Aorta (tissue), 5 donors: ENCODE measurements at regions not wholly inside any gene's neighbourhood (a gene's known extent, or its start where the extent isn't known, plus 50 kb on each side); places are given as distances from the start of the nearest gene placed in this dataset.
"Not testable (repeated sequence)": the region's sequence is repeated elsewhere in the genome, so short reads cannot be mapped to it uniquely, and the experiment has no call there.

Experiments used
- ATAC-seq: fragments of 200-7000 bp; cut with Tn5 transposase; one replicate; pipeline ENCODE4 v1.9.1; 2022; ENCODE audit warnings: moderate library complexity; ENCODE audit not compliant: low FRiP score
- DNase-seq, 2 donors: peaks; one replicate each; pipeline ENCODE4 v3.0.0-alpha.2; 2020
- H3K27ac ChIP-seq, 2 donors: one replicate each; pipeline ENCODE4 v1.5.1; 2013; ENCODE audit warnings: low read length in 2 of 2, mild to moderate bottlenecking in 2 of 2, moderate library complexity in 2 of 2, control low read depth in 1 of 2, inconsistent platforms in 1 of 2, low read depth in 1 of 2
- H3K27me3 ChIP-seq, 2 donors: one replicate each; pipeline ENCODE4 v1.6.1; 2013; ENCODE audit warnings: control low read depth in 1 of 2, low read length in 1 of 2, mild to moderate bottlenecking in 1 of 2, moderate library complexity in 1 of 2; ENCODE audit not compliant: insufficient read depth in 2 of 2, control insufficient read depth in 1 of 2
- H3K36me3 ChIP-seq, 2 donors: one replicate each; pipeline ENCODE4 v1.6.1; 2013; ENCODE audit warnings: control low read depth in 1 of 2, low read length in 1 of 2, mild to moderate bottlenecking in 1 of 2; ENCODE audit not compliant: insufficient read depth in 2 of 2, control insufficient read depth in 1 of 2
- H3K4me1 ChIP-seq, 2 donors: one replicate each; pipeline ENCODE4 v1.6.1; 2013; ENCODE audit warnings: low read length in 2 of 2, control low read depth in 1 of 2, mild to moderate bottlenecking in 1 of 2, moderate library complexity in 1 of 2; ENCODE audit not compliant: insufficient read depth in 2 of 2, control insufficient read depth in 1 of 2
- H3K4me3 ChIP-seq, 2 donors: one replicate each; pipeline ENCODE4 v1.5.1; 2013; ENCODE audit warnings: low read length in 2 of 2, control low read depth in 1 of 2, mild to moderate bottlenecking in 1 of 2
- H3K9me3 ChIP-seq: one replicate; pipeline ENCODE4 v1.6.1; 2013; ENCODE audit warnings: mild to moderate bottlenecking, low read length; ENCODE audit not compliant: control insufficient read depth
- WGBS, 2 donors: extraction: QIAGEN DNeasy Blood & Tissue Kit; methylation state at CpG; one replicate each; pipeline ENCODE4 v1.1.7; 2013; 5-methylcytosine and 5-hydroxymethylcytosine counted together
- intact Hi-C, 2 donors: fragments of 100-400 bp; cut with DNase I; formaldehyde crosslinking; loops; one replicate each; pipeline versions ENCODE4 v1.14.2 to v1.15.0; 2022
- donor health status: healthy with polysubstance abuse.
- donor health status: Bipolar disorder and iron deficiency.
- donor health status: DM: no; HTN: no; CAD: no.
- donor health status: DM: no; HTN: no; CAD: no.
- donor health status: DM: yes; HTN: yes; CAD: no.

DNA sequence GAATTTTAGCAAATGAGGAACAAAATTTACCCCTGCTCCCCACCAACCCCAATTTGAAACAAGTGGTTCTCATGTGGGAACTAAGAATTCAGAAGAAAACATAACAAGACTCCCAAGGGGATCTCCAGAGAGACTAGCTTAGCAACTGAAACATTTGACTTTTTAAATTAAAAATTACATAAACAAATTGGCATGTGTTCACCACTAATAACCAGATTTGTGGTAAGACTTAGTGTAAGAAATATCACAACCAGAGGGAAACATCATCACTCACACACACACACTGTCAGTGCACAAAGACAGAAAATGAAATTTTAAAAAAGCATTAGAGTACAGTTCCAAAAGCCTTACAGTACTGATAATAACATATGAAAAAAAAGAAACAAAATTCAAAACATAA, 348.8 kb downstream of the CGGBP1 start:
- H3K4me1 ChIP-seq = no peaks in the 10 kb centered on the region
- no peak overlapping the region for H3K27ac ChIP-seq
- no peaks in the 10 kb centered on the region for H3K36me3 ChIP-seq
- no peak for DNase-seq
- no peak for ATAC-seq
- H3K9me3 ChIP-seq = peaks cover 2% of the 10 kb centered on the region
- H3K27me3 ChIP-seq = no peaks in the 10 kb centered on the region
- intact Hi-C loops = no loop called here
- H3K4me3 ChIP-seq = no peak overlapping the region

DNA sequence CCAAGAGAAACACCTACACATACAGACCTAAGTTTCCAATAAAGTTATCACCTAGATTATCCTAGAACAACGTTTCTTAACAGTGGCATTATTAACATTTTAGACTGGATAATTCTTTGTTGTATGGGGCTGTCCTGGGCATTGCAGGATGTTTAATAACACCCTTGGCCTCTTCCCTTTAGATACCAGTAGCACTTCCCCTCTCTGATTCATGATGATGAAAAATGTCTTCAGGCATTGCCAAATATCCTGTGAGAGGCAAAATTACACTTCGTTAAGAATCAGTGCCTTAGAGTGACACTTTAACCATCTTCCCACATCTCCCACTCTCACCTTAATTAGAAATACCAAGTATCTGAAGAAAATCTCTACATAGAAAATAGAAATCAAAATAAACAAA, 352.6 kb downstream of the CGGBP1 start:
- no peak overlapping the region for H3K4me3 ChIP-seq
- H3K36me3 ChIP-seq = no peaks in the 10 kb centered on the region
- no peak overlapping the region for H3K27ac ChIP-seq
- DNase-seq = no peak
- peaks cover 2% of the 10 kb centered on the region for H3K9me3 ChIP-seq
- WGBS, 2 donors = 64 to 68% methylated on average over 2 of the region's 2 CpGs
- no peaks in the 10 kb centered on the region for H3K27me3 ChIP-seq
- intact Hi-C loops = no loop called here
- H3K4me1 ChIP-seq = no peaks in the 10 kb centered on the region
- no peak for ATAC-seq

DNA sequence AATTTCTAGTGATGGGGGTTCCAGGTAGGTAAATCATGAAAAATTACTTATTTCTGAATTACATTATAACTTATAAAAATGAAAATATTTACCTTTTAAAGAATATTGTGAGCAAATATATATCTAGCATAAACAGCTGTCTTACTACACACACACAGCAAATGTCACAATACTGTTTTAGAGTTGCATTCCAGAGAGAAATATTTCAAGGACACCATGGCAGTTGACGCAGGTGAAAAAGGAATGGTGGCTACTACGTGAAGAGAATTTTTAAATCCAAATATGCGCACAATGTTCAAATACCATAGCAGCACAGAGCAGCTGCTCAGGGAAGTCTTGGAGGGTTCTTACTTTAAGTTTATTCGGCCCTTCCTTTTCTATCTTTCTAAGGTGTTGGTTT, 356.2 kb downstream of the CGGBP1 start:
- no peak for DNase-seq
- H3K4me3 ChIP-seq = no peak overlapping the region
- no peaks in the 10 kb centered on the region for H3K36me3 ChIP-seq
- H3K4me1 ChIP-seq = no peaks in the 10 kb centered on the region
- no peak overlapping the region for H3K27ac ChIP-seq
- no peak for ATAC-seq
- H3K9me3 ChIP-seq = peaks cover 2% of the 10 kb centered on the region
- intact Hi-C loops = no loop called here
- WGBS, 2 donors = 79 to 81% methylated on average over 4 of the region's 4 CpGs
- no peaks in the 10 kb centered on the region for H3K27me3 ChIP-seq

DNA sequence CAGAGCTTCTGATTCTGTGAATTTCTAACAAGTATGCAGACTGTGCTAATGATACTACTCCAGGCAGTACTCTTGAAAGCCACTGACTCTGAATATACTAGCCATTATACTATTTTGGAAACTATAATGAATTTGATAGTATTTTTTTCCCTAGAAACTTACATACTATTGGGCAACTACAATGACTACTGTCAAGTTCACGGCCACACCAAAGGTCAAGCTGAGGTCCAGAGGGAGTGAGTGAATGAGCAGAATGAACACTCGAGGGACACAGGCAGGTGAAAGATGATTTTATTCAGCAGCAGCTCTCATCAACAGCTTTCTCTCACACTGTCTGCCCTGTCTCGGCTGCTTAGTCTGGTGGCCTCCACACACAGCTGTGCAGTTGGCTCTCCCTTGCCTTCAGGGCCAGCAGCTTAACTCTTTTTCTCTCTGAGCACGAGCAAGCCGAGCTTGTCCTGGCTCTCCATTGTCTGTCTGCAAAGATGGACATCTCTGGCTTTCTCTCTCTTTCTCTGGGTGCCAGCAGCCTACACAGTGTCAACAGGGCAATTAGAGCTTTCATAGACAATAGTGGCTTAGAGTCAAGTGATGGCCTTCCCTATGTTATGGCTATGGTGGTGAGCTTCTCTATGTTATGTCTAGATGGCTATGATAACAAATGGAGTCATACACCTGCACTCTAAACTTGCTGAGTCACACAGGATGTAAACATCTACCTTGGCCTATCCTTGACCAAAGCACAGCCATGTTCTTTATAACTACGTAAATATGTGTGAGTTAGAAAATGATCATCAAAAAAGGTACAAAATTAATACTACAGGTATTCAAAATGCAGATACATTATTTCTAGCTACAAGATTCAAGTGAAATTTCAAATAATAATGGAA, 362.4 kb downstream of the CGGBP1 start:
- Histone ChIP-seq H3K4me3 (no peak overlapping the region), H3K27ac (no peak overlapping the region), H3K4me1 (no peaks in the 10 kb centered on the region), H3K27me3 (no peaks in the 10 kb centered on the region), H3K9me3 (no peaks in the 10 kb centered on the region), H3K36me3 (no peaks in the 10 kb centered on the region)
- ATAC-seq (no peak), DNase-seq (no peak)
- intact Hi-C loops = no loop called here
- 67 to 71% methylated on average over 6 of the region's 6 CpGs for WGBS, 2 donors

DNA sequence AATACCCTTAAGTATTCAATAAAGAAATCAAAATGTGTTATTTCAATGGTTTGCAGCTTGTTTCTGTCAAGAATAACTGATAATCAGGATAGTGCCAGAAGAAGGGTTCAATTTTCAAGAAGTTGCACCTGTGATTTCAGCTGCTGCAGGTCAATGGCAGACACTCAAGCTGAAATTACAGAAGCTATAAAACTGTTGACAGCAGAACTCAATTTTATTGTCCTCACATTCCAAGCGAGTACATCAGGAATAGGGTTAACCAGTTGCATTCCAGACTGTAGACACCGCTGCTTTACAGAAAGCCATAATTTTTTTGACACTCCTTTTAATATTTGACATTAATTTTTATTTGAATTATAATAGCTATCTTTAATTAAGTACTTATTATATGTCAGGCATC, 364.1 kb downstream of the CGGBP1 start:
- no peak overlapping the region for H3K4me3 ChIP-seq
- no peaks in the 10 kb centered on the region for H3K36me3 ChIP-seq
- DNase-seq = no peak
- WGBS, 2 donors = 35 to 52% methylated on average over 2 of the region's 2 CpGs
- H3K27ac ChIP-seq = no peak overlapping the region
- H3K4me1 ChIP-seq = no peaks in the 10 kb centered on the region
- ATAC-seq = no peak
- no peaks in the 10 kb centered on the region for H3K9me3 ChIP-seq
- intact Hi-C loops = no loop called here
- no peaks in the 10 kb centered on the region for H3K27me3 ChIP-seq

DNA sequence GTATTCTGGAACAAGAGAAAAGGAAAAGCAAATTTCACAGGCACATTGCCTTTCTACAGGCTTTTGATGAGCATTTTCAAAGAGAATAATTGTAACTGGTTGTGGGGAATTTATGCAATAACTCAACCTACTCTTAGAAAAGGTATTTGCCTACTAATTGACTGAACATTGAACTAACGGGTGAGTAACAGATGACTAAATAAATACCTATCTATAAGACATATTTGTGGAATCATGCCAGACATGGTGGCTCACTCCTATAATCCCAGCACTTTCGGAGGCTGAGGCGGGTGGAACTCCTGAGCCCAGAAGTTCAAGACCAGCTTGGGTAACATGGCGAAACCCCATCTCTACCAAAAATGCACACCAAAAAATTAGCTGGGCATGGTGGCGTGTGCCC, 367.7 kb downstream of the CGGBP1 start:
- no peaks in the 10 kb centered on the region for H3K27me3 ChIP-seq
- no peak for ATAC-seq
- no peaks in the 10 kb centered on the region for H3K4me1 ChIP-seq
- WGBS, 2 donors = 89 to 91% methylated on average over 5 of the region's 5 CpGs
- no peak for DNase-seq
- H3K9me3 ChIP-seq = no peaks in the 10 kb centered on the region
- H3K4me3 ChIP-seq = no peak overlapping the region
- no peaks in the 10 kb centered on the region for H3K36me3 ChIP-seq
- intact Hi-C loops = no loop called here
- no peak overlapping the region for H3K27ac ChIP-seq

DNA sequence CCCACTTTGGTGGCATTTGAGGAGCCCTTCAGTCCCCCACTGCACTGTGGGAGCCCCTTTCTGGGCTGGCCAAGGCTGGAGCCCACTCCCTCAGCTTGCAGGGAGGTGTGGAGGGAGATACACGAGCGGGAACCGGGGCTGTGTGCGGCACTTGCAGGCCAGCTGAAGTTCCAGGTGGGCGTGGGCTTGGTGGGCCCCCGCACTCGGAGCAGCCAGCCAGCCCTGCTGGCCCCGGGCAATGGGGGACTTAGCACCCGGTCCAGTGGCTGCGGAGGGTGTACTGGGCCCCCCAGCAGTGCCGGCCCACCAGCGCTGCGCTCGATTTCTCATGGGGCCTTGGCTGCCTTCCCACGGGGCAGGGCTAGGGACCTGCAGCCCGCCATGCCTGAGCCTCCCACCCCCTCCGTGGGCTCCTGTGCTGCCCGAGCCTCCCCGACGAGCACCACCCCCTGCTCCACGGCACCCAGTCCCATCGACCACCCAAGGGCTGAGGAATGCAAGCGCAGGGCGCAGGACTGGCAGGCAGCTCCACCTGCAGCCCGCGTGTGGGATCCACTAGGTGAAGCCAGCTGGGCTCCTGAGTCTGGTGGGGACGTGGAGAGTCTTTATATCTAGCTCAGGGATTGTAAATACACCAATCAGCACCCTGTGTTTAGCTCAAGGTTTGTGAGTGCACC, 379.7 kb downstream of the CGGBP1 start:
- DNase-seq = not testable (repeated sequence)
- WGBS, 2 donors = 93 to 94% methylated on average over 24 to 27 of the region's 27 CpGs

DNA sequence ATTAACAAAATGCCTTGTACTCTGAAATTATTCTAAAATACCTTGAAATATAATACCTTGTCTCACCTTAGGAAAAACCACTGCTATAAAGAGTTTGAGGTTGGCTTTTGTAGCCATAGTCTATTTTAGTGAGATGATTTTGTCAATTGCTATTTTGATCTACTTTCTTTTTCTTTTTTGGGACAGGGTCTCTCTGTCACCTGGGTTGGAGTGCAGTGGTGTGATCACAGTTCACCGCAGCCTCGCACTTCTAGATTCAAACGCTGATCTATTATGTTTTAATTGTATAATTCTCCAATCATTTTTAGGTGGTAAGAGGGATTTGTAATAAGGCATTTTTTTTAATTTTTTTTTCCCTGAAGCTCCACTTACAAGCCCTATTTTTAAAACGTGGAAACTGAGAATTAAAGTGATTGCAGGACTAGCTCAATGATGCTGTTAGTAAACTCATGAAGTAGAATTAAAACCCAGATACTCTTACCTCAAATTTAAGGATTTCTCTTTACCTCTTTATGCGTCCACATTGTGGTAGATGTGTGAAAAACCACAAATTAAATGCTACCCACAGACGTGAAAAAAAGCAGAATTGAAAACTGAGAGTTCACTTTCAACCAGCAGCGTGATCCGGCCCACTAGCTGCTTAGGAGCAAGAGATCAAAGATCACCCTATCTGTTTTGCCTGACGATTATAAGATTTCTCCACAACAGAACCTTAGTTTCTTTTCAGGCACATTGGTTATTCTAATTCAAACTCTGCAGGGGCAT, 384.2 kb downstream of the CGGBP1 start:
- 70% methylated on average over 9 of the region's 9 CpGs for WGBS, 2 donors
- intact Hi-C loops = no loop called here
- Histone ChIP-seq H3K9me3 (no peaks in the 10 kb centered on the region), H3K27me3 (no peaks in the 10 kb centered on the region), H3K36me3 (no peaks in the 10 kb centered on the region), H3K4me1 (no peaks in the 10 kb centered on the region), H3K27ac (no peak overlapping the region), H3K4me3 (no peak overlapping the region)
- DNase-seq (no peak), ATAC-seq (no peak)

More for the DNA sequence above, 379.7 kb downstream of the CGGBP1 start:
- H3K27me3 ChIP-seq, H3K27ac ChIP-seq, H3K36me3 ChIP-seq, intact Hi-C loops, H3K9me3 ChIP-seq, H3K4me3 ChIP-seq, ATAC-seq, H3K4me1 ChIP-seq: not testable (repeated sequence)
